Left lung (tissue), 4 donors: ENCODE measurements at regions not wholly inside any gene's neighbourhood (a gene's known extent, or its start where the extent isn't known, plus 50 kb on each side); places are given as distances from the start of the nearest gene placed in this dataset.

Source experiments
- ATAC-seq: fragments of 200-7000 bp; cut with Tn5 transposase; one replicate; pipeline ENCODE4 v1.9.1; 2020; ENCODE audit warnings: moderate library complexity
- DNase-seq, 4 donors: peaks; one replicate each; pipeline ENCODE4 v3.0.0-alpha.2; 2013 to 2020
- H3K27ac ChIP-seq, 2 donors: fragments of 200-600 bp; sonication (generic) in 1 of 2; one replicate each; pipeline versions ENCODE4 v1.5.0 to v1.8.0; 2020 to 2021
- H3K27me3 ChIP-seq, 2 donors: fragments of 200-600 bp; sonication (generic) in 1 of 2; one replicate each; pipeline versions ENCODE4 v1.5.0 to v1.8.0; 2020 to 2021
- H3K36me3 ChIP-seq, 2 donors: fragments of 200-600 bp; sonication (generic) in 1 of 2; one replicate each; pipeline versions ENCODE4 v1.5.0 to v1.8.0; 2020 to 2021
- H3K4me1 ChIP-seq, 2 donors: fragments of 200-600 bp; one replicate each; pipeline ENCODE4 v1.8.0; 2021
- H3K4me3 ChIP-seq, 2 donors: fragments of 200-600 bp; sonication (generic) in 1 of 2; one replicate each; pipeline versions ENCODE4 v1.5.0 to v1.8.0; 2020 to 2021; ENCODE audit warnings: mild to moderate bottlenecking in 1 of 2
- H3K9me3 ChIP-seq, 2 donors: fragments of 200-600 bp; sonication (generic) in 1 of 2; one replicate each; pipeline versions ENCODE4 v1.5.0 to v1.8.0; 2020 to 2021
- CTCF ChIP-seq, 2 donors: fragments of 200-600 bp; sonication (generic) in 1 of 2; IDR thresholded peaks; one replicate each; pipeline versions ENCODE4 v1.5.0 to v1.8.0; 2021; ENCODE audit warnings: antibody characterized with exemption in 2 of 2
- intact Hi-C, 2 donors: fragments of 100-400 bp; cut with DNase I; formaldehyde crosslinking; loops; one replicate each; pipeline versions ENCODE4 v1.11.2 to v1.14.2; 2022
- donor health status: DM: no; HTN: yes; CAD: no.
- donor health status: DM: no; HTN: no; CAD: no.

GRCh38 chr5:4947106-4947505 is 193.0 kb upstream of the ADAMTS16 start:
- no peaks in the 10 kb centered on the region for H3K36me3 ChIP-seq
- ATAC-seq (no peak), DNase-seq (no peak)
- intact Hi-C loops: no loop called here
- H3K4me3 ChIP-seq: no peak overlapping the region
- H3K9me3 ChIP-seq: no peaks in the 10 kb centered on the region
- no peaks in the 10 kb centered on the region for H3K4me1 ChIP-seq
- peaks cover 0 to 7% of the 10 kb centered on the region in 2 donors for H3K27me3 ChIP-seq
- H3K27ac ChIP-seq: no peak overlapping the region
- no peak for TF ChIP-seq CTCF (IDR thresholded peaks at IDR 0.05)

GRCh38 chr5:4947893-4948536 is 192.1 kb upstream of the ADAMTS16 start:
- DNase-seq: no peak
- intact Hi-C loops: no loop called here

GRCh38 chr5:4949108-4949507 is 191.0 kb upstream of the ADAMTS16 start:
- DNase-seq (no peak), ATAC-seq (no peak)
- Histone ChIP-seq H3K36me3 (no peaks in the 10 kb centered on the region), H3K4me3 (no peak overlapping the region), H3K27ac (no peak overlapping the region), H3K4me1 (no peaks in the 10 kb centered on the region), H3K9me3 (no peaks in the 10 kb centered on the region), H3K27me3 (no peaks in the 10 kb centered on the region)
- no peak for TF ChIP-seq CTCF (IDR thresholded peaks at IDR 0.05)
- intact Hi-C loops: no loop called here

More at GRCh38 chr5:4947893-4948536, 192.1 kb upstream of the ADAMTS16 start:
- no peaks in the 10 kb centered on the region for H3K9me3 ChIP-seq
- no peaks in the 10 kb centered on the region for H3K36me3 ChIP-seq
- peaks cover 0 to under 1% of the 10 kb centered on the region in 2 donors for H3K27me3 ChIP-seq
- no peak overlapping the region for H3K4me3 ChIP-seq
- no peak overlapping the region for H3K27ac ChIP-seq
- no peak for TF ChIP-seq CTCF (IDR thresholded peaks at IDR 0.05)
- no peak for ATAC-seq
- H3K4me1 ChIP-seq: no peaks in the 10 kb centered on the region

- intact Hi-C loops: no loop called here
- DNase-seq (no peak), ATAC-seq (no peak)
- TF ChIP-seq CTCF (IDR thresholded peaks at IDR 0.05): no peak
- Histone ChIP-seq H3K27me3 (no peaks in the 10 kb centered on the region), H3K27ac (no peak overlapping the region), H3K4me3 (no peak overlapping the region), H3K4me1 (no peaks in the 10 kb centered on the region), H3K9me3 (no peaks in the 10 kb centered on the region), H3K36me3 (no peaks in the 10 kb centered on the region)
Observed at GRCh38 chr5:4953576-4953975, 186.6 kb upstream of the ADAMTS16 start.

- no peak for TF ChIP-seq CTCF (IDR thresholded peaks at IDR 0.05)
- no peak overlapping the region for H3K27ac ChIP-seq
- no peaks in the 10 kb centered on the region for H3K36me3 ChIP-seq
- no peaks in the 10 kb centered on the region for H3K4me1 ChIP-seq
- ATAC-seq: no peak
- H3K9me3 ChIP-seq: no peaks in the 10 kb centered on the region
- no peak overlapping the region for H3K4me3 ChIP-seq
- no peak for DNase-seq
- no peaks in the 10 kb centered on the region for H3K27me3 ChIP-seq
- intact Hi-C loops: no loop called here
Observed at GRCh38 chr5:4954048-4954447, 186.1 kb upstream of the ADAMTS16 start.
